ENCODE measurements at regions not wholly inside any gene's neighbourhood (a gene's known extent, or its start where the extent isn't known, plus 50 kb on each side); places are given as distances from the start of the nearest gene placed in this dataset.

GRCh38 chr11:134477486-134477885 lies 65.4 kb upstream of the B3GAT1 start:
- ATAC-seq: no peak

GRCh38 chr11:134476435-134477021 lies 64.5 kb upstream of the B3GAT1 start:
- ATAC-seq (no peak), DNase-seq (ENCODE audit: low spot score) (peak; percentile 3)

More at GRCh38 chr11:134477486-134477885, 65.4 kb upstream of the B3GAT1 start:
- peak; percentile 2 for DNase-seq (ENCODE audit: low spot score)

GRCh38 chr11:134475951-134476350 lies 63.9 kb upstream of the B3GAT1 start:
- no peak for ATAC-seq

GRCh38 chr11:134474942-134475341 lies 62.9 kb upstream of the B3GAT1 start:
- DNase-seq (ENCODE audit: low spot score): no peak
- ATAC-seq: no peak

More at GRCh38 chr11:134475951-134476350, 63.9 kb upstream of the B3GAT1 start:
- DNase-seq (ENCODE audit: low spot score): no peak

GRCh38 chr11:134474070-134474860 lies 62.2 kb upstream of the B3GAT1 start:
- peak; percentile 95 for ATAC-seq
- DNase-seq (ENCODE audit: low spot score): peak; percentile 67

GRCh38 chr11:134471716-134472455 lies 59.8 kb upstream of the B3GAT1 start:
- ATAC-seq: no peak
- no peak for DNase-seq (ENCODE audit: low spot score)

GRCh38 chr11:134471087-134471715 lies 59.2 kb upstream of the B3GAT1 start:
- DNase-seq (ENCODE audit: low spot score) (no peak), ATAC-seq (no peak)

- no peak for ATAC-seq
- DNase-seq (ENCODE audit: low spot score): no peak
These were observed 58.2 kb upstream of the B3GAT1 start for GRCh38 chr11:134470238-134470637.

GRCh38 chr11:134469627-134470026 lies 57.6 kb upstream of the B3GAT1 start:
- no peak for ATAC-seq

GRCh38 chr11:134468796-134469195 lies 56.8 kb upstream of the B3GAT1 start:
- DNase-seq (ENCODE audit: low spot score): peak; percentile 55
- peak; percentile 42 for ATAC-seq

More at GRCh38 chr11:134469627-134470026, 57.6 kb upstream of the B3GAT1 start:
- DNase-seq (ENCODE audit: low spot score): no peak

- ATAC-seq (peak; percentile 20), DNase-seq (ENCODE audit: low spot score) (no peak)
These were observed 56.1 kb upstream of the B3GAT1 start for GRCh38 chr11:134468081-134468668.

GRCh38 chr11:134466610-134467567 lies 54.8 kb upstream of the B3GAT1 start:
- DNase-seq (ENCODE audit: low spot score) (peak; percentile 57), ATAC-seq (peak; percentile 79)

- peak; percentile 65 for DNase-seq (ENCODE audit: low spot score)
- ATAC-seq: peak; percentile 74
These were observed 54.1 kb upstream of the B3GAT1 start for GRCh38 chr11:134466156-134466555.

GRCh38 chr11:134464981-134465730 lies 53.1 kb upstream of the B3GAT1 start:
- DNase-seq (ENCODE audit: low spot score) (no peak), ATAC-seq (no peak)

- no peak for DNase-seq (ENCODE audit: low spot score)
- no peak for ATAC-seq
These were observed 52.2 kb upstream of the B3GAT1 start for GRCh38 chr11:134464196-134464595.

GRCh38 chr11:134463716-134464115 lies 51.7 kb upstream of the B3GAT1 start:
- no peak for DNase-seq (ENCODE audit: low spot score)
- ATAC-seq: no peak

Measured in left lobe of liver (tissue), 2 donors.